ENCODE measurements at regions not wholly inside any gene's neighbourhood (a gene's known extent, or its start where the extent isn't known, plus 50 kb on each side); places are given as distances from the start of the nearest gene placed in this dataset.

DNA sequence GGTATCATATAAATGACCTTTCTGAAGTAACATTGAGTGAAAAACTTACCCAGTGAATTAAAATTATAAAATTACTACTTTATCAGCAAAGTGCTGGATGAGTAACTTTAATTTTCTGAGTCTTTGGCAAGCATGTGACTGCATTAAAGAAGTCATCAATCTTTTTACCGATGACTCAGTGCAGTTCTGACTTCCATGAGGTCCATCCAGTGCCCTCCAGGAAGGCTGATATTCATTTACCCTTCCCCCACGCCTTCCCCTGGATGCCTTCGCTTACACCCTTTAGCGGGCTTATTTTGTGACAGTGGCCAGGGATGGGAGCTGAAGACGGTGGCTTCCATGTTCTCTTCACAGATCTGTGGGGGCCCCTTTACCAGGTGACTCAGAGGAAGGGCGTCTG is 572.9 kb upstream of the PFKP start:
- DNase-seq, result no peak

DNA sequence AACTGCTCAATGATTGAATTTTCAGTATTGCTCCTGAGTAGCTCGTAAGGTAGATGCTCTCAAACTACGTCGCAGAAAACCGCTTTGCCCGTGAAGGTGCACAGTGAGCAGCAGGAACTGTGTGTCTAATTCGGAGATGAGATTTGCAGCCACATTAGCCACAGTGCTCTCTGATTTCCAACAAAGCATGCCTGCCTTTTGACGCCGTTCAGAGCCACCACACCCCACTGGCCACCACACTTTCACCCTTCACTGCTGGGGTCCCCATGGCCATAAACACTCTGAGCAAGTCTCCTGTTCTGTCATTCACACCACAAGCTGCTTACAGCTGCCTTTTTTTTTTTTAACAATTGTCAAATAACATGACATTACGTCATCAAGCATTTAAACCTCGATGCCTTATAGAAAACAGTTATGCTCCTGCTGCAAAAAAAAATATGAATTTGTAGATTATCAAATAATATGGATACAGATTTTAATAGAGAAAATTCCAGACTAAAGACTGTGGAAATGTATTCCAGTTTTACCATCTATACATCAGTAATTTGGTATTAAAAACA is 578.8 kb upstream of the PFKP start:
- DNase-seq, result no peak

DNA sequence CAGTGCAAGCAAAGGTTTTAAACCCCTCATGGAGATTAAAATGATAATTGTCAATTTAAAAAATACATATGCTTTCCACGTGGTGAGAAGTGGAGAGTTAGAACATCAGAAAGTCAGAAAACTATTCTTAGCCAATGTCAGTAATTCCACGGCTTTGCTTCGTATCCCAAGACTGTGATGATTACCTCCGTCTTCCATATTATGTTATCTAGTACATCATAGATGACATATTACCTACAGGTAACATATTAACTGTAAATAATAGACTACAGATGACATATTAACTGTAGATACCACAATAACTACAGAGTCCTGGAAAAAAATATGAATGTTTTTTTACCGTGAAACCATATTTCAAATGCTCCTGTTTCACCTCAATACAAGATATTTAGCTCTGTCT is 579.4 kb upstream of the PFKP start:
- DNase-seq, result no peak

DNA sequence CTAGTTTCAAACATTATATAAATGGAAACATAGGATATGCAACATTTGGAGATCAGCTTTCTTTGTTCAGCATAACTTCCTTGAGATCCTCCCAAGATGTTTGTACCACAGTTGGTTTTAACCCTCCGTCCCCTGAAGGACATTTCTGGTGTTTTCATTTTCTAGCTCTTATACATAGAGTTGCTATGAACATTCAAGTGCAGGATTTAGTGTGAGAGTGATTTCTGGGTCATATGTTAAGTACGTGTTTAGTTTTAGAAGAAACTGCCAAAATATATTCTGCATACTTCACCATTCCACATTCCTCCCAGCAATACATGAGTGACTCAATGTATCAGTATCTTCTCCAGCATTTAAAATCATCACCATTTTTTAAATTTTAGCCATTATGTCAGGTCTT is 588.7 kb upstream of the PFKP start:
- no peak for DNase-seq

DNA sequence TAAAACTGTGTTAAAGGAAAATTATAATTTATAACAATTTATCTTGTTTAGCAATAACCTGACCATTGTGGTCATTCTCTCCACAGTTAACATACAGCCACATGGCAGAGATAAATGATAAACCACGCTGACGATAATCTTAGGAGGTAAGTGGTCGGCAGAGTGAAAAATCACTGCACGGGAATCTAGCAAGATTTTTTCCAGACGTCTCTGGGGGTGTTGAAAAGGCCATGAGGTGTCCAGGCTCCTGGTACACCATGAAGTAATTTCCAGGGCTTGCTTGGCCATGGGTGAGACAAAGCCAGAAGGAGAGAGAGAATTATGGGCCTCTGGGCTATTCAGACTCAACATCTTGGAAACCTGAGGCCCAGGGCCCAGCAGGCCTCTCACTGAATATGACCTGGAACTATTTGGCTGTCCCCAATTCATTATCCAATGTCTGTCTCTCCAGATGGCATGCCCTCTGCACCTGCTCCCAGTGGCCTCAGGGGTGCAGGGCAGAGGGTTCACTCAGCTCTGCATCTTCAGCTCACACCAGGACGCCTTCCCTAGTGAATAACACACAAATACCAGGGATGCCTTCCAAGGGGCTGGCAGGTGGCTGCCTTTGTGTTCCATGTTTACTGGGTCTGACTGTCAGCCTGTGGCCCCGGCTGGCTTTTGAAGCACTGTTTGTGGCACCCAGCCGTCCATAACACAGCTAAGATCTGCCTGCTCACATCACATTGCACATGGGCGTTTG is 590.4 kb upstream of the PFKP start:
- no peak for DNase-seq

DNA sequence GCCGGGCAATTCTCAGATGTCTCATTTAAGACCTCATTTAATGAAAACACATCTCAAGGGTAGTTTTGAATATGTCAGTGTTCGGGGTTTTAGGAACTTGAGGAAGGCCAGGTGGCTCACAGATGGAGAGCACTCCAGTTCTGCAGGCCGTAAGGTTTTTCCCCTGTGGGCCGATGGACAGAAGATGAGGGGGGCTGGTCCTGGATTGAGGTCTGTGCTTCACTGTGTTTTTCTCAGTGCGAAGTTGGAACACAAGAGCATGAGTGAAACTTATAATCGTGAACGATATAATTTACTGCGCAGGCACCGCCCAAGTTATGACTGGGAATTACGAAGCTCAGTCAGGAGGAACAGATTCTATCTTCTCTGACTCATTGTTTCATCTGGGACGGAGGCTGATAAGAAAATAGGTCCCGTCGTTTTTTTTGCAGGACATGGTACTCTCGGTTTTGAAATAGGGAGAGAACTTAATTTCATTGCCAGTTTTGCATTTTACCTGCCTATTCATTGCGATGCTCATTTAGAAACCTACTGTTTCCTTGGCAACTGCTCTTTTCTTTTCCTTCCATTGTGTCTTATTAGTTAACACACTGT is 591.0 kb upstream of the PFKP start:
- no peak for DNase-seq

DNA sequence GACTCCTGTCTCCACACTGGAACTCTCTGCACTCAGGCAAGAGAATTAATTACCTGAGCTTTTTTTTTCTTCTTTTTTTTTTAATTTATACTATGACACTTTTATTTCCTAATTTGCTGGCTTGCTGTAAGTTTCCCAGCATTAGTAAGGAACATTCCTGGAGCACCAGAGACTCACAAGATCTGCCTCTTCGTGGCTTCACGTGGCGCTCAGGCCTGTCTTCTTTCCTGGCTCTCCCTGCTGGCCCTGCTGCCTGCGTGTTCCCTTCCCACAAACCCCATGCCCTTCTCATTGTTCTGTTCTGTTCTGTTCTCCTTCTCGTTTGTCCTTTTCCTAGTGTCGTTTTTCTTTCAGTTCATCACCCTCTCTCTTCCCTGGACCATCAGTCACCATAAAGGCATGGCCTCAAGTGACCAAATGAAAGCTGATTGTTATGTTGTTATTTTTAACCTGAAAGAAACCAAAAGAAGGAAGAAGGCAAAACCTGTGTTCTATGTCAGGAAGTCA is 591.6 kb upstream of the PFKP start:
- DNase-seq, result no peak

DNA sequence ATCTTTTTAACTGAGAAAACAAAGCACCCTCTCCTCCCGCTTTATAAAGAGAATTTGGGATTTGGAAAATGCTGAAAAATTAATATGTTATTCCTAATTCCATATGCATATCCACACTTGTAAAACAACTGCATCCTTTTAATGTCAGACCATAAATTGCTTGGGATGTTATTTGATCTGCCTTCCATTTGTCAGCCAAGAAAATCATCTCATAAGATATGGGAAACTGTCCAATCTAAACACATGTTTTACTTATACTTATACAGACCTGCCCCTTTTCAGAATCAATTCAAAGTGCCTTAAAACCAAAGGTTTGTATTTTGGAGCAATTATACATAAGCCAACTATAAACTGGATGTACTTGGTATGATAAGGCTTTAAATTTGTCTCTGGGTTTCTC is 595.5 kb upstream of the PFKP start:
- no peak for DNase-seq

DNA sequence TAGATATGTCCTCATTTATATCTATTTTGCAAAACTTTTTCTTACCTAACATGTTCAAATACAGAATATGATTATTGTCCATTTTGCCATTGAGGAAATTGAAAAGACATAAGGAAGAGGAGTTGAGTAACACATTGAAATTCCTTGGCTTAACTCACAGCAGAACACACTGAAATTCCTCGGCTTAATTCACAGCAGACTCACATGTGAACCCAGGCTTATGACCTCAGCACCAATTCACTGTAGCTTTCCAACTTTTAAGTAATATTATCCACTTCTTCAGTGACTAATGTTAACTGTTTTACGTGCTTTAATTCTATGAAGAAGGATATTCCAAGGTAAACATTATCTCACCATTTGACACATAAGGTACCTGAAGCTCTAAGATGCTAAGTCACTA is 597.5 kb upstream of the PFKP start:
- DNase-seq, result no peak

DNA sequence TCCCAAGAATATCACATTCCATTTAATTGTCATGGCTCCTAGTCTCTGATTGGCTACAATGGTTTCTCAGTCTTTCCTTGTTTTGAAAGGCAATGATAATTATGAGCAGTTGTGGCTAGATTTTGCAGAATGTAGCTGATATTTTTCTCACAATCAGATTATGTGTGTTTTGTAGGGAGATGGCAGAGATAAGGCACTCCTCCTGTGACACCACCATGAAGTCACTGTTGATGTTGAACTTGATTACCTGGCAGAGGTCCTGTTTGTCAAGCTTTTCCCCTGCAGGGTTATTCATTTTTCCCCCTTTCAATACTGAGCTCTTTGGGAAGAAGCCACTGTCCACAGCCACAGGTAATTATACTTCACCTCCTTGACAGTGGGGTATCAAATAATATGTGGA is 602.9 kb upstream of the PFKP start:
- no peak for DNase-seq

DNA sequence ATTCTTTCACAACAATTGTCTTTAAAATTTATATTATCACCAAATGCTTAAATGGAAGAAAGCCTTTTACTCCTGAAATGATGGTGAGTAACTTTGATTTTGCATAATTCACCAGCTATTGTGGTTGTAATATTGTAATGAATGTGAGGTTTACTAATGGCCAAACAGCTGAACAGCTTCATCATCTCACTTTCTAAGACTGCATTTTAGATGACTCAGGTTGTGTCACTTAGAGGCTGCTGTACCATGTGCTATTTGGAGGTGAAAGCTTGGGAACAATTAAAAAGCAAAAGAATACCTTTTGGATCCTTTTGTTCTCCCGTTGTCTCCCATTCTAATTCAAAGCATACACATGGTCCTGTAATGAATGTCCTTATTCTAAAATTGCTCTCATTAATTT is 604.0 kb upstream of the PFKP start:
- DNase-seq, result no peak

DNA sequence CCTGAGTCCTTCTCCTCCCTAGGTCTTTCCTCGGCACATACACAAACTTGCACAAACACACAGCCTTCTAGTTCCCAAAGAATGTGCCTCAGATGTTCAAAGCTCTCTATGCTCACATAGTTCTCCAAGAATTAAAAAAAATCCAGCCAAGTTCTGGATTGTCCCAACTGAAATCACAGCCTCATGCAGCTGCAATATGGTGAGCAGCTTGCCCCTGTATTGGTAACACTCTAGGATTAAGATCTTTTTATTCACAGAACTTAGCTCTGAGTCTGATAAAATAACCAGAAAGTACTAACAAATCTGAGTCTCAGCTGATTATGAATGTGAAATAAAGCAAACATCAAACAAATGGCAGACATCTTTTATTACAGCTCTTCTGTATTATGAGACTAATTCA is 604.8 kb upstream of the PFKP start:
- DNase-seq, result no peak

DNA sequence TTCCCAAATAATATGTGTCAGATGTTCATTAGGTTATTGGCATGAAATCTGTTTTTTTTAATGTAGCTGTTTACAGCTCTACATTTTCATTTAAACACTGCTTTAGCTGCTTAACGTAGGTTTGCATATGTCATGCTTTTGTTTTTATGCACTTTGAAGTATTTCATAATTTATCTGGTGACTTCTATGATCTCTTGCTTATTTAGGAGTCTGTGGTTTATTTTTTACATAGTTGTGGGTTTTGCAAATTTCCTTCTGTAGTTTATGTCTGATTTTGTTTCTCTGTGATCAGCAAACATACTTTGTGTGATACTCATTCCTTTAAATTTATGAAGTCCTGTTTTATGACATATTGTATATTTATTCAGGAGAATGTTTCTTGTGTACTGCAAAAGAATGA is 606.5 kb upstream of the PFKP start:
- DNase-seq, result no peak

DNA sequence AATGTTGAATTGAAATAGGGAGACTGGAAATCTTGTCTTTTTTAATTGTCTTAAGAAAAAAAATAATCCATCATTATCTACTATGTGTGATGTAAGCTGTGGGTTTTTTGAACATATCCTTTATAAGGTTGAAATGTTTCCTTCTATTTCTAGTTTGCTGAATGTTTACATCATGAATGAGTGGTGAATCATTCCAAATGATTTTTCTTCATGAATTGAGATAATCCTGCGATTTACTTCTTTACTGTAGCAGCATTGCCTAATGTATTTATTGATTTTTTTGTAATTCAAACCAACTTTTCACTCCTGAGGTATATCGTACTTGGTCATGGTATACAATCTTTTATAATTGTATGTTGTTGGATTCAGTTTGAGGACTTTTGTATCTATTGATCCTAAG is 607.6 kb upstream of the PFKP start:
- no peak for DNase-seq

DNA sequence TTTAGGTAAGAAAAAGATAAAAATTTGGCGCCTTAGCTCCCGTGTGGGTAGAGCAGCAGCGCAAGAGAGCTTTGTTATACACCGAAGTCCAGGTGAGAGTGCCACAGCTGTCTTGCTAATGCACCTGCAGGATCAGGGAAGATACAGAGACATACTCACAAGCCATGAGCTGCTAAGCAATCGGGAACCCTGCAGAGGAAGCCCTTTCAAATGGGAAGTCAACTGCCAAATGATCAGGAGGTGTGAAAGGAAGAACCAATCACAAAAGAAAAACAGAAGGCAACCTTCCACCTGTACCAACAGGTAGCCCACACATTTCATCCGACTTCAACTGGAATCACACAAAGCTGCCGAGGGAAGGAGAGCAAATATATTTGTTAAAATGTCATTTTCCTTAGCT is 610.5 kb upstream of the PFKP start:
- no peak for DNase-seq

DNA sequence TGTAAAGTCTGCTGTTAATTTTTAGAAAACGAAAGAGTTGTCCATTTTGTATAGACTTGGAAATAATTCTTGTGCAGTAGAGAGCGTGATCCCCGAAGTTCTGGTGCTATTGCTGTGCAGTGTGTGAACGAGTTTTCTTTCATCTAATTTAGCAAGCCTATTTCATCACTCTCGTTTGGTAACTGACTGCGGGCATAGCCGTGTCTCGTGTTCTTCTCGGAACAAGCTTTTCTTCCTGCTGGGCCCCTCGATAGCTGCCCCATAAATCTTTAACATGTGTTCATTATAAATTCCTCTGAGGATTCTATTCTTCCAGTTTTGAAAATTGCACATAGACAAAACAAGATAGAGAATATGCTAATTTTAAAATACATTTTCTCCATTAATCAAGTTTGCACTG is 622.0 kb upstream of the PFKP start:
- no peak for DNase-seq

DNA sequence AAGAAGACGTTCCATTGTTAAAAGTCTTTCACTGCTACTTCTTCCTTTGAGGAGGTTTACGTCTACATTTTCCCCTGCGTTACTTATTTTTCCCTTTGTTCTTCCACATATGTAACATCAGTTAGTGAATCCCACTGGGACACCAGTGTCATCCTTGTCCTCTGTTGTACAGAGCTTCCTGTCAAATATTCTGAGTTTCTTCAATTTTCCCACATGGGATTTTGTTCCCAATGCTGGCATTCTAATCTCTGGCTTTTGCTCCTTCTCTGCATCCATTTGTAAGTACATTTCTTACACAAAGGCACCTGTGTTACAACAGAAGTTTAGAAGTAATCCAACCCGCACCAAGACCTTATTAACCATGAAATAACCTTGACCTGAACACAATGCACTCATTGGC is 627.4 kb upstream of the PFKP start:
- no peak for DNase-seq

DNA sequence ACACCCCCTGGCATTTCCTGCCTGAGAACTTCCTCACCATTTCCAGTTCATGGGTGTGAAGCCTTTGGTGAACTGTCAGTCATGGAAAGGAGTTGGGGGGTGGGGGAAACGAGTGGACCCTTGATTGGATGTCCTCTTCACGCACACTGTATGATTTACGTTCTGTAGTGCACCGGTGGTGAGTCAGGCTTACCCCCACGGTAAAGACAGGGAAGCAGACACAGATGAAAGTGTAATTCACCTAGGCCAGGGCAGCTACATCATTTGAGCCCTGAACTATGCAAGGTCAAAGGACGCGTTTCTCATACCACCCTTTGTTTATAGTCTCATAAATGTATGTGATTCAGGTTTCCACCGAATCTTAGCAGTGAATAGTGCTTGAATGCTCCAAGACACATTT is 628.3 kb upstream of the PFKP start:
- no peak for DNase-seq

DNA sequence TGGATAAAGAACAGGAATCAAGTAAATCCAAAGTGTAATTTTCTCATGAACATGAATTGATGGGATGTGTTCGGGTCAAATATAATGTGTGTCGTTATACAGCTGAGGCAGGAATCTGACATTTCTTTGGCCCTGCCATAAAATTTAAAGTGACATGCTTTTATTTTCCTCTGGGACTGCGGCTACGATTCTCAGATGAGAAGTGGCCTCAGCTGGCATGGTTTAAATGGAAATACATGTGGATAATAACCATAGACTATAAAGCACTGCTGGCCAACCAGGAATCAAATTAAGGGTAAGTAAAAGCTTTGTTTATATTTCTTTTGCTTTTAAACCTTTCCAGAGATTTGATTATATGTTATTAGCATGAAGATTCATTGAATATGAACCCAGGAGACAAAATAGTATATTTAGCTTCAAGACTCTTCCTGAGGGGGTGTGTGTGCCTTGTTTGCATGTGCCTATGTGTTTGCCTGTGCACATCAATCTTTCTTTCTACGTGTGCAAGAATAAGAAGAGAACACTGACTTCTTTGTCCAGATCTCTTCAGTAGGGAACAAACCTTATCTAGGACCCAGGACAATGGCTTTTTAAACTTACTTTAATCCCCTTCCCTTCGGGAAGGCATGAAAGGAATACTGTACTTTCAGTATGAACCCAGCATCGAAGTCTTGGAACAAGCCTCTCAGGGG is 629.0 kb upstream of the PFKP start:
- DNase-seq, result no peak

DNA sequence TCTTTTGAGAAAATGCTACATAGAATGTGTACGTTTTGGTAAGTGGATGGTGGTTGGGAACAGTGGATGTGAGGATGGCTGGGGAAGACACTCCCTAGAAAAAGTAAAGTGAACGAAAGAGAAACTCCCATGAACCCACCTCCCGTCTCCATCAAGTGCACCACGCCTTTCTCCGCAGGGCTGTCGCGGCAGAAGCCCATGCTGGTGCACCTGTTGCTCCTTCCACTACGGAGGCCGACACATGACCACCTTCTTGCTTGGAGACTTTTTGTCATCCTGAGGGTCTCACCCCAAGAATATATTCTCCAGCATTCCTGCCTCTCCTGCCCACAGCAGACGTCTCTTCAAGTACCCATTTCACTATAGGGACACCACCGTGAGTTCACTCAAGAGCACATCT is 630.4 kb upstream of the PFKP start:
- DNase-seq, result no peak

DNA sequence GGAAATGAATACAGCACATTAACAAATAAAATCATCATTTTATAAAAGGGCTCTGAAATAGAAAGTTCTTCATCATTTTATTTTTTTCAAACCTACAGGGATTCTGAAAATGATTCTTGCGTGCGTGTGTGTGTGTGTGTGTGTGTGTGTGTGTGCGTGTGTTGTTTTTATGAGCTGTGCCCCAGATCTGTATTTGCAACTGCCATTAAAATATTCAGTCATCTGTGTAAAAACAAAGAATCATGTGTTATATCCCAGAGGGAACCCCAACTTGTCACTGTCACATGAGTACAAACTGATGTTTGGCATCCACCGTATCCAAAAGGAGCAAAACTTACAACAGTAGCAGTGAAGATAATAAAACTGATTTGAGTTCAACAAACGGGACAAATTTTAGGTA is 635.4 kb upstream of the PFKP start:
- DNase-seq, result no peak

DNA sequence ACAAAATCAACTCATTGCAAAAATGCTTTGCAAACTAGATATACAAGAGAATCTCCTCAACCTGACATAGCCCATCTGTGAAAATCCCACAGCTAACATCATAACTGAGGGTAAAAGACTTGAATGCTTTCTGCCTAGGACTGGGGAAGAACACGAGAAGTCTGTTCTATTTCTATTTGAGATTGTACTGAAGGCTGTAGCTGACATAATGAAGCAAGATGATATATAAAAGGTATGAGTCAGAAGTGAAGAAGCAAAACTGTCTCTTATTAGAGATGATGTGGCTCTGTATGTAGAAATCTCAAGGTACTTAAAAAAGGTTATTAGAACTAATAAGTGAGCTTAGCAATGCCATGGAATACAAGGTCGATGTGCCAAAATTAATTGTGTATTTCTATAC is 639.9 kb upstream of the PFKP start:
- no peak for DNase-seq

DNA sequence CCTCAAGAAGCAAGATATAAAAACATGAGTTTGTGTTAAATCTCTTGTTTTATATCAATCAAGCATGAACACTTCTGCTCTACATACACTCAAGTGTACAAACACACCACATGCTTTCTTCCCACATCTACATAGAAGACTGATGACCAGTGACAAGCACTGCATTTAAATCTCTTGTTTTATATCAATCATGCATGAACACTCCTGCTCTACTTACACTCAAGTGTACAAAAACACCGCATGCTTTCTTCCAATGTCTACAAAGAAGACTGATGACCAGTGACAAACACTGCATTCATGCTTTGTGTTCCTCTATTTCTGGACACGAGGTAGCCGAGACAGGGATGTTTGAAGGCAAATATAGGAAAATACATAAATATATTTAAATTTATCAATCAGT is 642.0 kb upstream of the PFKP start:
- DNase-seq, result no peak

DNA sequence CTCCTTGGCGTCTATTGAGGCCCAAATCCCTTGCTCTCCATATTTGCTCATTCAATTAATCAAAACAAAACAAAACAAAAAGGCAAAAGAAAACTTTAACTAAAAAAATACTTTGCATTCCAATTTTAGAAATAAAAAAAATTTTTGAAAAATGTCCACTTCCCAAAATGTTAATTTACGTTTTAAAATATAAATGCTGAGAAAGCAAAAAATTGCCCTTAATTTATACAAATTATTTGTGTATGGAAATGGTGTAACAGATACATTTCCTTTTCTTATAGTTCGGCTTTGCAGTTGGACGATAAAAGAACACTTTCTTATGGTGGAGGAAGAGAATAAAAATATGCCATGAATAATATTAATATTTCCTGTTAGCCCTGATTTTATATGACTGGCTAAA is 652.8 kb upstream of the PFKP start:
- no peak for DNase-seq

Data from NCI-H2227 treated with DMSO at 0.1 percent for 48 hours (cell line).